NT2/D1 (cell line): ENCODE measurements at regions not wholly inside any gene's neighbourhood (a gene's known extent, or its start where the extent isn't known, plus 50 kb on each side); places are given as distances from the start of the nearest gene placed in this dataset.

Source experiments
- YY1 ChIP-seq: IDR thresholded peaks from 2 replicates; pipeline ENCODE4 v1.6.1; 2011; ENCODE audit not compliant: insufficient read length, insufficient read depth
- ZNF274 ChIP-seq: IDR thresholded peaks from 2 replicates; pipeline ENCODE4 v1.6.1; 2011; ENCODE audit warnings: mild to moderate bottlenecking, low read depth, low read length

DNA sequence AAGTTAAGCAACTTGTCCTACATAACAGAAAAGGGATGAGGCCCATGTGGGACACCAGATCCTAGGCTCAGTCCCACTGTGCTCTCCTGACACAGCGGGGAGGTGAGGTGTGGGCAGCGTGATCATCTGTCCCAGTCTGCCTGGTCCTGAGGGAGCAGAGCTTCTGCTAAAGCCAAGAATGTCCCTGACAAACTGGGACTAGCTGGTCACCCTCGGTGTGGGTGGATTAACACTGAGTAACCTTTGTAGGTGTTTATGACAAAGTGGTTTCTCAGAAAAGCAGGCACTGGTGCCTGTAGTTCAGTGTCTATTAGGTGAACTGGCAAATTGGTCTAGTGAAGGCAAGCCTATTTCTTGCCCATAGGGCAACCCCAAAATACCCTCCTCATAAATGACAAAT lies 127.8 kb upstream of the HABP2 start:
- TF ChIP-seq YY1 (no peak), ZNF274 (no peak)
